ENCODE measurements at regions not wholly inside any gene's neighbourhood (a gene's known extent, or its start where the extent isn't known, plus 50 kb on each side); places are given as distances from the start of the nearest gene placed in this dataset.
"Not testable (repeated sequence)": the region's sequence is repeated elsewhere in the genome, so short reads cannot be mapped to it uniquely, and the experiment has no call there.

DNA sequence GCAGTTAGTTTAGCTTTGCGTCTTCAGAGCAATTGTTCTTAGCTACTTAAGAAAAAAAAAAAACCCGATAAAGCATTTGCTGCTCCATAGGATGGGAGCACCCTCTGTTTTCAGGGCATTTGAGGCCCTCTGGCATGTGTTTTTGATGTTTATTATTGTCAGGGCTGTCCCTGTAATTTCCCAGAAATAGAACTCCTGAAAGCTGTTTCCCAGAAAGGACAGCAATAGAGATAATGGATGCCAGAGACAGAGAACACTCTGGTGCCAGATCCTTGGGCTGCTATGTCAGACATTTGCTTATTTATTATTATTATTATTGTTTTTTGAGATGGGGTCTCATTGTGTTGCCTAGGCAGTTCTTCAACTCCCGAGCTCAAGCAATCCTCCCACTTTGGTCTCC lies 201.3 kb downstream of the ALG10 start:
- Mint-ChIP-seq H3K4me3 (no peak overlapping the region), H3K27me3 (ENCODE audit: insufficient read depth, low read depth) (peaks cover 2% of the 10 kb centered on the region), H3K36me3 (no peaks in the 10 kb centered on the region), H3K27ac (no peak overlapping the region), H3K9me3 (peaks cover 46% of the 10 kb centered on the region), H3K4me1 (no peaks in the 10 kb centered on the region)
- Histone ChIP-seq H3K27ac (no peak overlapping the region), H3K4me2 (no peak overlapping the region), H3K4me3 (no peak overlapping the region), H2AFZ (replicated peaks) (no peak overlapping the region), H3K27me3 (no peaks in the 10 kb centered on the region), H4K20me1 (ENCODE audit: low read depth) (no peaks in the 10 kb centered on the region), H3K36me3 (no peaks in the 10 kb centered on the region), H3K4me1 (no peaks in the 10 kb centered on the region), H3K9me3 (ENCODE audit: low read depth) (peaks cover 3% of the 10 kb centered on the region), H3K79me2 (ENCODE audit: low read depth) (no peaks in the 10 kb centered on the region), H3K9ac (no peak overlapping the region), H3F3A (ENCODE audit: low read depth) (no peaks in the 10 kb centered on the region)
- TF ChIP-seq CTCF (IDR thresholded peaks at IDR 0.05) (no peak), EZH2 (IDR thresholded peaks at IDR 0.05) (no peak), EZH2phosphoT487 (IDR thresholded peaks at IDR 0.05) (no peak)
- no peak for DNase-seq (ENCODE audit: low spot score)

- not testable (repeated sequence) for H3K36me3 ChIP-seq; H3K79me2 ChIP-seq (ENCODE audit: low read depth); H3K27ac ChIP-seq; H3K36me3 Mint-ChIP-seq; H3K4me3 Mint-ChIP-seq; H3K4me1 Mint-ChIP-seq; H3K9me3 ChIP-seq (ENCODE audit: low read depth); DNase-seq (ENCODE audit: low spot score); H3K27ac Mint-ChIP-seq; H2AFZ ChIP-seq (replicated peaks); H4K20me1 ChIP-seq (ENCODE audit: low read depth); H3K27me3 ChIP-seq; H3K27me3 Mint-ChIP-seq (ENCODE audit: insufficient read depth, low read depth); H3K4me3 ChIP-seq; H3F3A ChIP-seq (ENCODE audit: low read depth); H3K9ac ChIP-seq; H3K4me1 ChIP-seq; H3K4me2 ChIP-seq
- peaks cover 45% of the 10 kb centered on the region for H3K9me3 Mint-ChIP-seq
These were observed 203.7 kb downstream of the ALG10 start for GRCh38 chr12:34226044-34226443.

GRCh38 chr12:34228046-34228445 lies 205.8 kb downstream of the ALG10 start:
- H3K27ac Mint-ChIP-seq; H3K4me3 ChIP-seq; H3K9me3 ChIP-seq (ENCODE audit: low read depth); DNase-seq (ENCODE audit: low spot score); H4K20me1 ChIP-seq (ENCODE audit: low read depth); H3K4me1 ChIP-seq; H3K4me3 Mint-ChIP-seq; H3K36me3 Mint-ChIP-seq; H3K9ac ChIP-seq; H3K79me2 ChIP-seq (ENCODE audit: low read depth); H3K4me1 Mint-ChIP-seq; H2AFZ ChIP-seq (replicated peaks); H3K27ac ChIP-seq; H3K36me3 ChIP-seq; H3K27me3 Mint-ChIP-seq (ENCODE audit: insufficient read depth, low read depth); H3F3A ChIP-seq (ENCODE audit: low read depth); H3K27me3 ChIP-seq; H3K4me2 ChIP-seq: not testable (repeated sequence)
- H3K9me3 Mint-ChIP-seq = peaks cover 44% of the 10 kb centered on the region

DNA sequence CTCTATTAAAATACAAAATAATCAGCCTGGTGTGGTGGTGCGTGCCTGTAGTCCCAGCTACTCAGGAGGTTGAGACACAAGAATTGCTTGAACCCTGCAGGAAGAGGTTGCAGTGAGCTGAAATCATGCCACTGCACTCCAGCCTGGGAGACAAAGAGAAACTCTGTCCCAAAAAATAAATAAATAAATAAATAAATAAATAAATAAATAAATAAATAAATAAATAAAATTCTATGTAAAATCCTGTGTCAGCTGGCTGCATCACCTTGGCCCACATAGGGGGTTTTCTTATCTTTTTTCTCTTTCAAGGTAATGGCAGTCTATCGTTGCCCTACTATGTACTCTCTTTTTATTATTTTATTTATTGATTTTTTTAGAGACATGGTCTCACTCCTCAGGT lies 206.7 kb downstream of the ALG10 start:
- H3F3A ChIP-seq (ENCODE audit: low read depth); H3K4me1 Mint-ChIP-seq; H4K20me1 ChIP-seq (ENCODE audit: low read depth); H3K36me3 Mint-ChIP-seq; H3K27ac Mint-ChIP-seq; H3K4me2 ChIP-seq; H3K4me3 ChIP-seq; H3K4me1 ChIP-seq; H3K9me3 ChIP-seq (ENCODE audit: low read depth); H3K27ac ChIP-seq; H3K4me3 Mint-ChIP-seq; DNase-seq (ENCODE audit: low spot score); H2AFZ ChIP-seq (replicated peaks); H3K27me3 Mint-ChIP-seq (ENCODE audit: insufficient read depth, low read depth); H3K36me3 ChIP-seq; H3K79me2 ChIP-seq (ENCODE audit: low read depth); H3K9ac ChIP-seq; H3K27me3 ChIP-seq: not testable (repeated sequence)
- H3K9me3 Mint-ChIP-seq = peaks cover 50% of the 10 kb centered on the region

DNA sequence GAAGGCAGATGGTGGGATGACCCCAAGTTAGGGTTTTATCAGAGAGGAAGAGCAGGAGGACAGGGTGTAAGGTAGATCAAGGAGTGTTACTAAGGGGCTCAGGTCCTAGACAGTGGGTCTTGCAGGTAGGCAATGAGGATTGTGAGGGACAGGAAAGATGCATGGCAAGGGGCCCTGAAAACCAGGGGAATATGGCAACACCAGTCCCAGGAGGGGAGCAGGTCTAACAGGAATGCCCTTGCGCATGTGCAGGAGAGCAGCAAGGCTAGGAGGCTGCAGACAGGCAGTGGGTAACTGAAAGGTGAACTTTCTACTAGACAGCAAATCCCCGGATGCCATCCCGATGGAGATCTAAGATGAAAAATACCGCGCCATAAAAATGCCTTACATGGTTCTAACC lies 211.3 kb downstream of the ALG10 start:
- Histone ChIP-seq H3K4me1 (no peaks in the 10 kb centered on the region), H3K4me2 (no peak overlapping the region), H3K9ac (no peak overlapping the region), H4K20me1 (ENCODE audit: low read depth) (no peaks in the 10 kb centered on the region), H3K4me3 (no peak overlapping the region), H3K36me3 (no peaks in the 10 kb centered on the region), H3K27ac (no peak overlapping the region), H3K9me3 (ENCODE audit: low read depth) (no peaks in the 10 kb centered on the region), H3K79me2 (ENCODE audit: low read depth) (no peaks in the 10 kb centered on the region), H3K27me3 (no peaks in the 10 kb centered on the region), H2AFZ (replicated peaks) (no peak overlapping the region), H3F3A (ENCODE audit: low read depth) (no peaks in the 10 kb centered on the region)
- Mint-ChIP-seq H3K36me3 (no peaks in the 10 kb centered on the region), H3K27ac (no peak overlapping the region), H3K27me3 (ENCODE audit: insufficient read depth, low read depth) (peaks cover 7% of the 10 kb centered on the region), H3K4me1 (no peaks in the 10 kb centered on the region), H3K9me3 (peaks cover 49% of the 10 kb centered on the region), H3K4me3 (no peak overlapping the region)
- TF ChIP-seq EZH2 (IDR thresholded peaks at IDR 0.05) = no peak
- no peak for DNase-seq (ENCODE audit: low spot score)
